ENCODE measurements at regions not wholly inside any gene's neighbourhood (a gene's known extent, or its start where the extent isn't known, plus 50 kb on each side); places are given as distances from the start of the nearest gene placed in this dataset.
"Not testable (repeated sequence)": the region's sequence is repeated elsewhere in the genome, so short reads cannot be mapped to it uniquely, and the experiment has no call there.

DNA sequence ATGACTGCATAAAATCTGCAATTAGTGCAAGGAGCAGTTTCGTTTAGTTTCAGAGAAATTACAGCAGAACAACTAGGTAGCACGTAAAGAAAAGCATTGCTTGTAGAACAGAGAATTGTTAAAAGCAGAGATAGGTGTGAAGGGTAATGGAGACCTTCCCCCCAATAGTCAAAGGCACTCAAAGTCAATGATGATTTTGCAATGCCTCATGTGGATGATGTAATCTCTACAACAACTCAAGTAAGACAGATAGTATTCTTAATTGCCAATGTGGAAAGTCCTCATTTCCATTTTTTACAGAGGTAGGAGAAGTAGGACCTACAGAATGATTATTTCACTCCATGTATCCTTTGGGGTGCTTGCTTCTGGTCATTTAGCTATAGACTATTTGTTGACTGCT, 94.3 kb upstream of the GNAI1 start:
- H3K4me3 ChIP-seq (ENCODE audit: low read depth, low read length), result no peak overlapping the region
- no peak for DNase-seq (ENCODE audit: low read depth)
- no peak for TF ChIP-seq CTCF (IDR thresholded peaks at IDR 0.05; ENCODE audit: insufficient read depth, low read depth, low read length, missing control alignments)

GRCh38 chr7:80039251-80039884, 95.3 kb upstream of the GNAI1 start:
- H3K4me3 ChIP-seq (ENCODE audit: low read depth, low read length), result no peak overlapping the region
- DNase-seq (ENCODE audit: low read depth), result no peak
- no peak for TF ChIP-seq CTCF (IDR thresholded peaks at IDR 0.05; ENCODE audit: insufficient read depth, low read depth, low read length, missing control alignments)

- TF ChIP-seq CTCF (IDR thresholded peaks at IDR 0.05; ENCODE audit: insufficient read depth, low read depth, low read length, missing control alignments), result no peak
- no peak overlapping the region for H3K4me3 ChIP-seq (ENCODE audit: low read depth, low read length)
- no peak for DNase-seq (ENCODE audit: low read depth)
Observed at GRCh38 chr7:80037689-80038088, 96.9 kb upstream of the GNAI1 start.

DNA sequence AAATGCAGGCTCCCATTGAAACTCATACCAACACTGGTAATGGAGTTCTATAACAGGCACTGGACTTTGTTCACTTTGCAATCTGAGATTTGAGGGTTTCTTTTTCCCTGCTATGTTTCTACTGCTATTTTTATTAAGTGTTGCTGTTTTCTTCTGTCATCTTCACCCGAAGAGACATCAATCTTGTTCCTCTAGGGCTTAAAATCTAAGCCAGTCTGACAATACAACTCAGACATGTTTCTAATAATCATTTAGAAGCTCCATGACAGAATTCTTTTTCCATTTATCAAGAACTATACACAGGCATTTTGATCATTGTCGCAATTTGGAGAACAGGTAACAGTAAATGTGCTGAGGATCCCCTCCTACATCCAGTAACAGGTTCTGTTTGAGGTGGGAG, 98.5 kb upstream of the GNAI1 start:
- DNase-seq (ENCODE audit: low read depth), result no peak
- TF ChIP-seq CTCF (IDR thresholded peaks at IDR 0.05; ENCODE audit: insufficient read depth, low read depth, low read length, missing control alignments), result no peak
- H3K4me3 ChIP-seq (ENCODE audit: low read depth, low read length), result no peak overlapping the region

- no peak for DNase-seq (ENCODE audit: low read depth)
- H3K4me3 ChIP-seq (ENCODE audit: low read depth, low read length), result no peak overlapping the region
- no peak for TF ChIP-seq CTCF (IDR thresholded peaks at IDR 0.05; ENCODE audit: insufficient read depth, low read depth, low read length, missing control alignments)
Observed at GRCh38 chr7:80028717-80029116, 105.9 kb upstream of the GNAI1 start.

GRCh38 chr7:80027611-80028173, 106.9 kb upstream of the GNAI1 start:
- H3K4me3 ChIP-seq (ENCODE audit: low read depth, low read length), result no peak overlapping the region
- no peak for TF ChIP-seq CTCF (IDR thresholded peaks at IDR 0.05; ENCODE audit: insufficient read depth, low read depth, low read length, missing control alignments)
- DNase-seq (ENCODE audit: low read depth), result no peak

- TF ChIP-seq CTCF (IDR thresholded peaks at IDR 0.05; ENCODE audit: insufficient read depth, low read depth, low read length, missing control alignments), result no peak
- H3K4me3 ChIP-seq (ENCODE audit: low read depth, low read length), result no peak overlapping the region
- DNase-seq (ENCODE audit: low read depth), result no peak
Observed at GRCh38 chr7:80026766-80027165, 107.9 kb upstream of the GNAI1 start.

DNA sequence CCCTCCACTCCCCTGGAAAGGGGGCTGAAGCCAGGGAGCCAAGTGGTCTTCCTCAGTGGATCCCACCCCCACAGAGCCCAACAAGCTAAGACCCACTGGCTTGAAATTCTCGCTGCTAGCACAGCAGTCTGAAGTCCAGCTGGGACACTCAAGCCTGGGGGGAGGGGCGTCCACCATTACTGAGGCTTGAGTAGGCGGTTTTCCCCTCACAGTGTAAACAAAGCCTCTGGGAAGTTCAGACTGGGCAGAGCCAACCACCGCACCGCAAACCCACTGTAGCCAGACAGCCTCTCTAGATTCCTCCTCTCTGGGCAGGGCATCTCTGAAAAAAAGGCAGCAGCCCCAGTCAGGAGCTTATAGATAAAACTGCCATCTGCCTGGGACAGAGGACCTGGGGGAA, 114.4 kb upstream of the GNAI1 start:
- not testable (repeated sequence) for H3K4me3 ChIP-seq (ENCODE audit: low read depth, low read length); DNase-seq (ENCODE audit: low read depth)

- H3K4me3 ChIP-seq (ENCODE audit: low read depth, low read length); DNase-seq (ENCODE audit: low read depth): not testable (repeated sequence)
Observed at GRCh38 chr7:80019809-80020207, 114.8 kb upstream of the GNAI1 start.

Measured in GM12865 (cell line).